DMS79 treated with DMSO at 0.1 percent for 48 hours (cell line): ENCODE measurements at regions not wholly inside any gene's neighbourhood (a gene's known extent, or its start where the extent isn't known, plus 50 kb on each side); places are given as distances from the start of the nearest gene placed in this dataset.
"Not testable (repeated sequence)": the region's sequence is repeated elsewhere in the genome, so short reads cannot be mapped to it uniquely, and the experiment has no call there.

Experiments used
- DNase-seq: peaks from one replicate; lab custom pipeline; 2025; lab: John Stamatoyannopoulos, UW

GRCh38 chr4:116122124-116122523 is 963.3 kb downstream of the TRAM1L1 start:
- no peak for DNase-seq

- DNase-seq: no peak
Measured at GRCh38 chr4:116118221-116118620, 967.2 kb downstream of the TRAM1L1 start.

- DNase-seq: not testable (repeated sequence)
Measured at GRCh38 chr4:116112861-116113260, 972.5 kb downstream of the TRAM1L1 start.

- DNase-seq: no peak
Measured at GRCh38 chr4:116110713-116111112, 974.7 kb downstream of the TRAM1L1 start.

- DNase-seq: no peak
Measured at GRCh38 chr4:116108606-116109005, 976.8 kb downstream of the TRAM1L1 start.

GRCh38 chr4:116101321-116101720 is 984.1 kb downstream of the TRAM1L1 start:
- no peak for DNase-seq

- no peak for DNase-seq
Measured at GRCh38 chr4:116099596-116099995, 985.8 kb downstream of the TRAM1L1 start.

- not testable (repeated sequence) for DNase-seq
Measured at GRCh38 chr4:116097353-116097752, 983.9 kb upstream of the NDST4 start.

GRCh38 chr4:116092961-116093360 is 979.5 kb upstream of the NDST4 start:
- DNase-seq: no peak

GRCh38 chr4:116088771-116089170 is 975.4 kb upstream of the NDST4 start:
- DNase-seq: no peak

GRCh38 chr4:116082808-116083366 is 969.5 kb upstream of the NDST4 start:
- no peak for DNase-seq

- DNase-seq: no peak
Measured at GRCh38 chr4:116073051-116073450, 959.6 kb upstream of the NDST4 start.

GRCh38 chr4:116070283-116070682 is 956.9 kb upstream of the NDST4 start:
- DNase-seq: no peak

GRCh38 chr4:116066711-116067245 is 953.4 kb upstream of the NDST4 start:
- DNase-seq: no peak

GRCh38 chr4:116064331-116064730 is 950.9 kb upstream of the NDST4 start:
- DNase-seq: no peak

GRCh38 chr4:116059361-116059760 is 945.9 kb upstream of the NDST4 start:
- DNase-seq: no peak

GRCh38 chr4:116058129-116058528 is 944.7 kb upstream of the NDST4 start:
- DNase-seq: no peak

GRCh38 chr4:116055857-116056827 is 942.7 kb upstream of the NDST4 start:
- no peak for DNase-seq

GRCh38 chr4:116027311-116027710 is 913.9 kb upstream of the NDST4 start:
- no peak for DNase-seq

- DNase-seq: no peak
Measured at GRCh38 chr4:116024954-116025708, 911.7 kb upstream of the NDST4 start.

GRCh38 chr4:116023049-116023448 is 909.6 kb upstream of the NDST4 start:
- no peak for DNase-seq

- no peak for DNase-seq
Measured at GRCh38 chr4:116020141-116020722, 906.8 kb upstream of the NDST4 start.
